HG02938 (cell line): ENCODE measurements at regions not wholly inside any gene's neighbourhood (a gene's known extent, or its start where the extent isn't known, plus 50 kb on each side); places are given as distances from the start of the nearest gene placed in this dataset.

Experiments used
- ATAC-seq: cut with Tn5 transposase; IDR thresholded peaks from one replicate; pipeline ENCODE4 v1.9.1; 2021; ENCODE audit warnings: mild to moderate bottlenecking, moderate library complexity; ENCODE audit not compliant: unreplicated experiment

DNA sequence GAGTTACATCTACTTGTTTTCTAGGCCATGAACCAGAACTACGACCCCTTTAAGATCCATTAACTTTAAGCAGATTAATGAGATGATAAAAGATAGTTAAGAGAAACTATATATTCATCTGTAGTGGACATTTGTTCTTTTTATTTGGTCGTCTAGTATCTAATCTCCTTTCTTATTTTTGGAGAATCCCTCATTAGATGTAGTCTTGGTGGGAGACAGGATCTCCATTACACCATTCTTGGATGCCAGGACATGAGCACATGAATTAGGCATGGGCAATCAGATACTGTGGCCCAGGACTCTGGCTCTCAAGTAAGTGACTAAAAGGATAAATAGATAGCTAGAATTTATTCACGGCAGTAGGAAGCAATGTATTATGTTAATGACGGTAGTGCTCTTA is 245.0 kb downstream of the ATP23 start:
- no peak for ATAC-seq

GRCh38 chr12:58186914-58187313 is 245.5 kb downstream of the ATP23 start:
- no peak for ATAC-seq

DNA sequence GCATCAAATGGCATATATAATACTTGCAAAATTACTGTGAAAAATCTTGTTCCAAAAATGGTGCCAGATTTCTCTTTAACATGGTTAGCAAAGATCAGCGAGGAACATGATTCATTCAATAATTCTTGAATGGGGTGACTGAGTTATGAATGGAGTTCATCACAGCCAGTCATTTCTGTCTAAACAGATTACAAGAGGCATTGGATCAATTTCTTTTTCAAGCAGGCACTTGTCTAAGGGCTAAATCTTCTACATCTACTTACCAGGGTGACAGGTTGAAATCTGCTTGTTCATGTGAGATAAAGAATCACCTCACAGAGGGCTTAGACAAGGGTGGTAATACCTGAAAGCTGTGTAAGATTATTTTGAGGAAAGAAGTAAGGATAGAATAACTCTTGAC is 247.7 kb downstream of the ATP23 start:
- ATAC-seq: no peak

DNA sequence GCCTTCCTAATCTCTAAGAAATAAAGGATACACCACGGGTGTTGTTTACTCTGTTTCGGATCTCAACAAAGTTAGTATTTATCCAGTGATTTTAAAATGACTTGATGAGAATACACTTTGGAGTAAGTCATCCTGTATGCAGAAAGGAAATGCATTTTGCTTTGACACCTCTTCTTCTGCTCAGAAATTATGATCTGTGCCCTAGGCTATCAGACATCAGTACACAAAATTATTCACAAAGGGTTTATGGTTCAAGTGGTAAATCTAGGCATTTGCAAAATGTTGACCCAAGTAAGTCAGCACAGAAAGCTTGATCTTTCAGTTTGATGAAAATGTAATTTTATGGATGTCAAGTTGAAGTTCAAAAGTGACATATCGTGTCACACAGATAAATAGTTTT is 248.5 kb downstream of the ATP23 start:
- ATAC-seq: no peak

- ATAC-seq: no peak
These were observed 249.3 kb downstream of the ATP23 start for GRCh38 chr12:58190618-58191017.

DNA sequence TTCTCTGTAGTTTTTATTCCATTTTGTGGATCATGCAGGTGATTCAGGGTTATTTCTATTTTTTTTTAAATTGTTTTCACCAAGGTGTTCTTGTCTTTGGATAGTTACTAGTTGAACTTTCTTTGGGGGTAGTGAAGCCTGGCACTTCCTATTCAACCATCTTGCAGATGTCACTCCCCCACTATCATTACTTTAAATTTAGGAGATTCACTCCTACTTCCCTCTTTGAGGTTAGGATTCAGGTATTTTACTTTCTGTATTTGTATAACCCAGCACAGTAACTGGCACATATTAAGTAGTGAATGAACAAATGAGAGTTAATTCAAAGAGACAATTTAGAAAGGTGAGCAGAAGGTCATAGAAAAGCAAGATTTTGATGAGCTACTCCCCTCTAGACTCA is 255.6 kb downstream of the ATP23 start:
- no peak for ATAC-seq

DNA sequence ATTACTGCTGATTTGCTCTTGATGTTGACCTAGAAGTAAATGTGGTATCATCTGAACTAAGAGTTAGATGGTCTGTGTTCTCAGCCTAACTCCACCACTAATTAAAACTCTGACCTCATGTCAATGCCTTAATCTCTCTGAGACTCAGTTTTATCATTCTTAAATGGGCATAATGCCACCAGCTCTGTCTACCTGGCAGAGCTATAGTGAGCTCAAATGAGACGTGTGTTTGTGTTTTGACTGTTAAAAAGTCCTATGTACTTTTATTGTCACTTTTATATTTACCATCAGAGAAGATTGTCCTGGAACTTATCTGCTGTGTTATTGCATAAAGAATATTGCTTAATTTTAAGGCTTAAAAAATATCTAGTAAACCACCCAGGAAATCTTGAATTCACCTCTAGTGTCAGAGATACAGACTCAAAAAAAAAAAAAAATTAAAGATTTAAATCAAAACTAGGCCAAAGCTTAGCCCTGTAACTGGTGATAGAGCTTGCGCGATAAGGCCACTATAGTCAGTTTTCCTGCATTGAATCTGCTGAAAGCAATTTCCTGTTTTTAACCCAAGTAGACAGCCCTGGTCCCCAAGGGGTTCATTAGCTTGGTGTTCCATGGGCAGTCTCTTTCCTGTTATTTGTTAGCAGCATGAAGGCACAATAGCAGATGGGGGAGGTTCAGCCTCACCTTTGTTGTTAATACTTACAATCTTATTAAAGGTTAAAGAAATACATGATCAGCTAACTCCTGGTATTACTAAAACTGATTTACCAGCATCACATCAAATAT is 261.8 kb downstream of the ATP23 start:
- ATAC-seq: no peak

DNA sequence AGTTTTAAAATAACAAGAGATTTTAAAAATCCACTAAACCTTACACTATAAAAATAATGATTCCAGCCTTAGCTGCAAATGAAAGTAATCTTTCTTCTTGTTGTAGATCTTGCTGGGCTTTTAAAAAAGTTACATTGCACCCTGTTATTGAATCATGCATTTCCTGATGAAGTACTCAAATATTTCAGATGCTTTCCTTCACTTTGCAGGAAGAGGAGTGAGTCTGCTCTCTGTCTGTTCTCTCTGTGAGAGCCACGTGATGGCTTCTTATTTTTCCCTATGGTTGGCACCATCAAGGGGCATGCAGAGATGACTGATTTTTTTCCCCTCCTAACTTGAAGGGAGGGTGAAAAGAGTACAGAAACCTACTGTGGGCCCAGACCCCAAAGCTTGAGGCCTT is 262.7 kb downstream of the ATP23 start:
- ATAC-seq: no peak

DNA sequence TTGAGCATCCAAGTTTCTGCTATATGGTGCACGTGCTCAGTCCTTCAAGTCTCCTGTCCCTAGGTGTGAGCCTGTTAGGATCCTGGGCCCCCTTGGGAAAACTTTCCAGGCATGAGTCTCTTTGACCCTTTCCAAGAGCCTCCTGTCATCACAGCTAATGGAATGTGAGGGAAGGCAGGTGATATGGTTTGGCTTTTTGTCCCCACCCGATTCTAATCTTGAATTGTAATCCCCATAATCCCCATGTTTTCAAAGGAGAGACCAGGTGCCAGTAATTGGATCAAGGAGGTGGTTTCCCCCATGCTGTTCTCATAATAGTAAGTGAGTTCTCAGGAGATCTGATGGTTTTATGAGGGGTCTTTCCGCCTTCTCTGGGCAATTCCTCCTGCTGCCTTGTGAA is 265.5 kb downstream of the ATP23 start:
- no peak for ATAC-seq

- ATAC-seq: no peak
These were observed 269.8 kb downstream of the ATP23 start for GRCh38 chr12:58211211-58211610.

DNA sequence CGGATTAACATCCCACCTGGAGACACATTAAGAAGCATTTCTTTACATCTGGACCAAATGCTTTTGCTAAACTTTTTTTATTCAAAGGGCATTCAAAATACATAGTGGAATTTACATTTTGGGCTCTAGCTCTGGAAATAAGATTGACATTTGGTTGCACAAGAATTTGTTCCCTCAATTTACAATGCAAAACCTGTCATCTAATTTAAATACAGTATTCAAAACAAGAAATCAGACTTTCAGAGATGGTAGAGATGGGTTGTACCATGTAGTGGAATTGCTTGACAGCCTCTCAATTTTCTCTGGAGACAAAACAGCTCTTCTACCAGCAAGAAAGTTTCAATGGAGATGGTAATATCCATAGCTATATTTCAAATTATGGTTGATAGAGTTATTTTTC is 275.8 kb downstream of the ATP23 start:
- no peak for ATAC-seq

GRCh38 chr12:58224536-58225105 is 283.3 kb downstream of the ATP23 start:
- no peak for ATAC-seq

- no peak for ATAC-seq
These were observed 284.0 kb downstream of the ATP23 start for GRCh38 chr12:58225203-58225877.

DNA sequence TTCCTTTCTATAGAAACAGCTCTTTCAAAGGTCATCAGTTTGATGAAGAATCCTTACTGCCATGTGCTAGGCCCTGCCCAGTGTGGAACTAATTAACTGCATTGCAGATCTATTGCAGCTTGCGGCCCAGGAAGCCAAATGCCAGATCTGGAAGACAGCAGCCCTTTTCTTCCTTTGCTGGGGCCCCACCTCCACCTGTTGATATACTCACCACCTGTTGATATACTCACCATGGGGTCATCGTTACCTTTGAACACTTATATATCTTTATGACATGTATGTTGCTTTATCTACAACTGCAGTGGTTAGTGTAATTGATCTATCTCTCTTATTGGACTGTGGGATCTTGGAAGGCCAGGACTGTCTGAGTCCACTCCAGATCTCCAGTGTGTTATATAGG is 292.5 kb downstream of the ATP23 start:
- ATAC-seq: no peak

GRCh38 chr12:58238411-58238810 is 297.0 kb downstream of the ATP23 start:
- ATAC-seq: no peak

GRCh38 chr12:58241099-58241498 is 299.7 kb downstream of the ATP23 start:
- ATAC-seq: no peak

DNA sequence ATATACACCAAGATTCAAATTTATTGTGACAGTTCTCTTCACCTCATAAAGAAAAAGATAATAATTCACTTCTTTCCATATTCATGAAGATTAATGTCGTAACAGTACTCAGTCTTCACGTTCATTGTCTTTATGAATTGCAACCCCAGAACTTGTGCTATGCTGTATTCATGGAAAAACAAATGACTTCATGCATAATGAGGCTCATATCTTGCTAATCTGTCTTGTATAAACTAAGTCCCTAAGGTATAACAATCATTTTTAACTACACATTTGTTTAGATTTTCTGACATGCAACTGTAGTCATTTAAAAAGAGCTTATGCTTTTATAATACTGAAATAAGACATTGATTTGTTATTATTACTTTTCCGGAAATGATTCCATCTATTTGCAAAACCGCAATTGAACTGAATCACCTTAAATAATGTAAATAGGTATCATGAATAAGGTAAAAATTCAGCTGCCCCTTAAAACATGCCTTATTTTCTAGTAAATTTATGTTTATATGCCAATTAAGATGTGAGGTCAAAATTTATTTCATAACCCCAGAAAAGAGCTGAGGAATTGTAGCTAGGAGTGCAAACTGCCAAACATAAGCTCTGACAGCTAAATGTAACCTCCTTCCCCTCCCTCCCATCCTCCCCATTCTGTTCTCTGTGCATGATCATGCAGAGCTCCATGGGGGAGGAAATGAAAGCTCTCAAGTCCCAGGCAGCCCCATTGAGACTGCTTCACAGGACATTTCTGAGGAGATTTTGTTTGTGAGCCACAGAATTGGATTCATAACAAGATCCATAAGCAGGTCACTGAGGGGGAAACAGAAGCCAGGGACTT is 301.6 kb downstream of the ATP23 start:
- ATAC-seq: no peak

DNA sequence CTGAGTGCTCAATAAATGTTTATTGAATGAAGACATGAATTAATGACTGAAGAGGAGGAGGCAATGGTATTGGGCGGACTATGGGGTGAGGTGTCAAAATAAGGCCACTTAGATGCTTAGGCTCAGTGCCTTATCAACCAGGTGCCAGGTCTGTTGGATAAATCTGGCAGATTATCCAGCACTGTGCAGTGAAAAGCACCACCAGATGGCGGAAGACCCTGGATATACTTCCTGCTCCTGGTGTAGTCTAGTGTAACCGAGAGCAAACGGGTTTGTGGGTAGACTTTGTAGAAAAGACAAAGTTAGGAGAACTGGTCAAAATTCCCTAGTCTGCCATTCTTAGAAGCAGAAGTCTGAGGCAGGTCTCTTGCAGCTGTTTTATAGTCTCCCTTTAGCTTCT is 306.3 kb downstream of the ATP23 start:
- ATAC-seq: no peak

GRCh38 chr12:58248599-58248998 is 307.2 kb downstream of the ATP23 start:
- no peak for ATAC-seq

DNA sequence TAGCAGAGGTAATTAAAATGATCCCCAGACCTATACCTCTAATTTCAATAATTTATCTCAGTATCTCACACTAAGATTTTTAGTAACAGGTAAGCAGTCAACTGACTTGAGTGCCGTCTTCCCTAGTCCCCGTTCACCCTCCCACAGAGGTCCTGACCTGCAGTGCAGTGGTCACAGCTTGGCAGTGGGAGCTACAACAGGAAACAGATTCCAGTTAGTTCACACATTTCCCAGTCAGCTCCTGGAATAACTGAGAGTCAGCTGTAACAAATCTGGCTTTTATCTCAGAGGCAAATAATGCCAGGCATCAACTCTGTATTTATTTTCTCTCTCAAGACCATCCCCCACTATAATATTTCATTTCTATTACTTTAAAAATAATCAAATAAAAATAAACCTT is 308.2 kb downstream of the ATP23 start:
- ATAC-seq: no peak

DNA sequence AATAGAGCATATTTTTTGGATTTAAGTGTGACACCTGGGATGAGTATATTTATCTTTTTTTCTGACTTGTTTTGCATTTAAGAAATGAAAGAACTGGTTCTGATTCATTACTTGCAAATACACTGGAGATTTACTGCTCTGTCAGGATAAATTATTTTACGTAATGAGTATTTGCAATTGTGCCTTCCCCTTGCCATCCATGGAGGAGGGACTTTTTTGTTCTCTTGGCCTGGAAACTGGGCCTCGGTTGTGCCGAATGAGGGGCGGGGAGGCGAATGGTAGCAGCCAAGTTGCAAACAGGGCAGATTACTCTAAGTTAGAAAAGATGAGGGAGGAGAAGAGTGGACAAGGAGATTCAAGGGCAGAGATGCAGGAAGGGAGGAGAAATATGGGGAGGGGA is 308.7 kb downstream of the ATP23 start:
- no peak for ATAC-seq
